Posterior cingulate gyrus (tissue), 11 donors: ENCODE measurements at regions not wholly inside any gene's neighbourhood (a gene's known extent, or its start where the extent isn't known, plus 50 kb on each side); places are given as distances from the start of the nearest gene placed in this dataset.
"Not testable (repeated sequence)": the region's sequence is repeated elsewhere in the genome, so short reads cannot be mapped to it uniquely, and the experiment has no call there.

Experiments used
- DNase-seq, 10 donors: peaks; one replicate each; pipeline versions ENCODE4 v3.0.0 to v3.0.0-alpha.2; 2020 to 2021; ENCODE audit warnings: mixed read lengths in 3 of 10
- intact Hi-C: fragments of 100-400 bp; cut with DNase I; formaldehyde crosslinking; loops from one replicate; pipeline ENCODE4 v1.15.1; 2023

DNA sequence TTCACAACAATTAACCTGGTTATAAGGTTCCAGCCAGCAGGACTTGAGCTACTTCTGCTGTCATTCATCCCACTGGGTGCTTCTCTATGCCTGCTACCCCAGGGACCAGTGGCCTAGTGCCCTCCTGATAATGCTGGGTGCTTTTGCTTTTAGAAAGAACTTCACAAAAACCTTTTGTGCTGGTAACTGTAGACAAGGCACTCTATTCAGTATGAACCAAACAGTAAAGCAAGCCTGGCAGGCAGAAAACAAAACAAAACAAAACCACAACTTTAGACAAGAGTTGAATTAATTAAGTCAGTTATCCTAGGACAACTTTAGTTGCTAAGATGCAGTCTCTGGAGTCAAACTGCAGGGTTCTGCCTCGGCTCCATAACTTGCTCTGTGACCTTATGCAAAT lies 61.9 kb upstream of the ADGRL2 start:
- intact Hi-C loops, result no loop called here
- DNase-seq, result no peak

DNA sequence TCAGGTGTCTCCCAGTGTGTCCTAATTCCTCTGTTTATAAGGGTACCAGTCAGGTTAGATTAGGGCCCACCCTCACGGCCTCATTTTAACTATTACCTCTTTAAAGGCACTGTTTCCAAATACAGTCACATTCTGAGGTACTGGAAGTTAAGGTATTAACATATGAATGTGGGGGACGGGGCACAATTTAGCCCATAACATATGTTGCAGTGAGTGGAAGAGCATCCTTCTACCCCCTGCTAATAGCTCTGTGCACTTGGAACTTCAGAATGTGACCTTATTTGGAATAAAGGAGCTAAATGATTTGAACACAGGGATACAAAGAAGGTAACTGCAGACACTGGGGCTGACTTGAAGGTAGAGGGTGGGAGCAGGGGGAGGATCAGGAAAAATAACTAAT lies 67.3 kb upstream of the ADGRL2 start:
- no peak for DNase-seq
- intact Hi-C loops, result no loop called here

DNA sequence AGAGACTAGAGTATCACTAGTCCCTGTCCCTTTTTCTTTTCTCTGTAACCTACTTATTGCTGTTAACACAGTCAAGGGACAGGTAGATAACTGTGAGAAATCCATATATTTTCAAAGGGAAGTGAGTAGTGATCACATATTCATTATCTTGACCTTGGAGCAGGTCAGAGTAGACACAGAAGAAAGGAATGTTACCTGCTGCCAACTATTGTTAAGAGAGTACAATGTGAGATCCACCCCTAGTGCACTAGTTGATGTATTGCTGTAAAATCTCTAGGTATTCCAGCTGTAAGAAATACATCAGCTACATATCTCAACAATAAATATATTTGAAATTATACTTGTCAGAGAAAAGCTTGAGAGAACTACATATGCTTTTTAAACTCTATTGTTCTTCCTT lies 68.7 kb upstream of the ADGRL2 start:
- no peak for DNase-seq
- intact Hi-C loops, result no loop called here

DNA sequence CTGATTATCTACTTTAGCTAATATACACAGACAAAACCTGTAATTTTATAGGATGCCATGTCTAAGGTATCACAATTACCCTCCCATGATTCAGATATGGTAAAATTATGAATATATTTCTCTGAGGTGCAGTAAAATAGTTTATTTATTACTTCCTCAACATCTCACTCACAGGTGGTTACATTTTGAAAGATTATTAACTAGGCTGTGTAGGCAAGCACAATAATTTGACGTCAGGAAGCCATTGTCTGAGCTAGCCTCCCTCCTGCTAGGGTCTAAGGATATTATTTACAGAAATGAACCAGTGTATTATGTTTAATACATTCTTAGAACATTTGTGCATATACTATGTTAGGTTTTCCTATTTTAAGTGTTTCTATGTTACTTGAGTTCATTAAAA lies 69.9 kb upstream of the ADGRL2 start:
- DNase-seq, result no peak
- intact Hi-C loops, result no loop called here

DNA sequence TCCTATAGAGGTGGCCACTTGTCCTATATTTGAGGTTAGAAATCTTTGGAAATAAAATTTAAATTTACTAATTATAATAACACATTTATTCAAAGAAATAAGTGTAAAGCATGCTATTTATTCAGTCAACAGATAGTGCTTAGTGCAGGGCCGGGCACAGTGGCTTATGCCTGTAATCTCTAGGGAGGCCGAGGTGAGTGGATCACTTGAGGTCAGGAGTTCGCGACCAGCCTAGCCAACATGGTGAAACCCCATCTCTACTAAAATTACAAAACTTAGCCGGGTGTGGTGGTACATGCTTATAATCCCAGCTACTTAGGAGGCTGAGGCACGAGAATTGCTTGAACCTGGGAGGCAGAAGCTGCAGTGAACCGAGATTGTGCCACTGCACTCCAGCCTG lies 70.4 kb upstream of the ADGRL2 start:
- intact Hi-C loops, DNase-seq: not testable (repeated sequence)

DNA sequence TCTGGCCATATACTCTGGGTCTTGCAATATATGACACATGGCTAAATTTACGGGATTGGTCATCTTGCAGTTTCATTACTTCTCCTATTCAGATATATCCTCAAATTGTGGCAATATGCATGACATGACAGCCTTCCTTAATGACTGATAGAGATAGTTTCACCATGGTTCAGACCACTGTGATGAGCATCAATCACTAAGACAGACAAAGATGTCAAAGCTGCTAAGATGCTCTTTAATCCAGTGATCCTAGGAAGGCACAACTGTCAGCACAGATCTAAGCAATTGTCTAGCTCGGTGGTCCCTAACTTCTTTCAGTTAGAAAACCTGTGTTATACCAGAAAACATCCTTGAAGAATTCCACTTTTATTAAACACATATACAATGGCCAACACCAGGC lies 70.9 kb upstream of the ADGRL2 start:
- DNase-seq, result no peak
- intact Hi-C loops, result no loop called here

DNA sequence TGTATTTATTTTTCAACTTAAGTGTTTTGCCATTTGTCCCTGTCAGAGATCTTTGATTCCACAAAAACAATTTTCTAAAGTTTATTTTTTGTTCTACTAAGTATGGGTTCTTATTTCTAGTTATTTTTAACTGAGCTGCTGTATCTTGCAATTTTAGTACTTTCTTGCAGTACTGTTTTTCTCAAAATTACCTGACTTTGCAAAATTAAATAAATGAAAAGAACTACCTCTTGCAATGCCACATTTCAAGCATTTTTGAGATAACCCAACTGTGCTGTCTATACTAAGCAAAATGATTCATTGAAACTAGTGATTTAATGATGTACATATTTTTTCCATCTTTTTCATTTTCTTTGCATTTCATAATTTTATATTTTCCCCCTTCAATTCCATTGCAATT lies 71.5 kb upstream of the ADGRL2 start:
- no peak for DNase-seq
- intact Hi-C loops, result no loop called here

DNA sequence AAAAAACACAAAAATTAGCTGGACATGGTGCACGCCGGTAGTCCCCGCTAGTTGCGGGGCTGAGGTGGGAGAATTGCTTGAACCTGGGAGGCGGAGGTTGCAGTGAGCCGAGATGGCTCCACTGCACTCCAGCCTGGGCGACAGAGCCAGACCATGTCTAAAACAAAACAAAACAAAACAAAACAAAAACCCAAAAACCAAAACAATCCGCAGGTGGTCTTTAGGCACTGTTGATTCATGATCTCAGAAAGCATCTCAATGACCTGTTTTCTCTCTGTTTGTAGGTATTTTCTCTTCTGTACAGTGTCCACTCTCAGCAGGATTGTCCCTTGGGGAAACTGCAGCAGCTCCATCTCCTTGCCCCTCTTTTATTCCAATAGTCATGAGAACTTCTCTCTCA lies 74.9 kb upstream of the ADGRL2 start:
- intact Hi-C loops, result no loop called here

DNA sequence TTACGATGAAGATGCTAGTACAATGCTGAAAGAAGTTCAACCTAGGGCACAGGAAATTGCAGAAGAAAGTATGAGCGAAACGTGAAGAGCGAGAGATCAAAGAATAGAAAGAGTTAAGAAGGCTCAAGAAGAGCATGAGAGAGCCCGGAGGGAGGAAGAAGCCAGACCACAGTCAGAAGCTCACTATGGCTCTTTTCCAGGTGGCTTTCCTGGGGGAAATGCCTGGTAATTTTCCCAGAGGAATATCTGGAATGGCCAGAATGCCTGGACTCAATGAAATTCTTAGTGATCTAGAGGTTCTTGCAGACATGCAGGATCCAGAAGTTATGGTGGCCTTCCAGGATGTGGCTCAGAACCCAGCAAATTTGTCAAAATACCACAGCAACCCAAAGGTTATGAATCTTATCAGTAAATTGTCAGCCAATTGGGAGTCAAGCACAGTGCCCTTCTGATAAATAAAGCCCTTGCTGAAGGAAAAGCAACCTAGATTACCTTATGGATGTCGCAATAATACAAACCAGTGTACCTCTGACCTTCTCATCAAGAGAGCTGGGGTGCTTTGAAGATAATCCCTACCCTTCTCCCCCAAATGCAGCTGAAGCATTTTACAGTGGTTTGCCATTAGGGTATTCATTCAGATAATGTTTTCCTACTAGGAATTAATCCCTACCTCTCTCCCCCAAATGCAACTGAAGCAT lies 78.0 kb upstream of the ADGRL2 start:
- DNase-seq, intact Hi-C loops: not testable (repeated sequence)

More for the DNA sequence above, 74.9 kb upstream of the ADGRL2 start:
- DNase-seq, result no peak

DNA sequence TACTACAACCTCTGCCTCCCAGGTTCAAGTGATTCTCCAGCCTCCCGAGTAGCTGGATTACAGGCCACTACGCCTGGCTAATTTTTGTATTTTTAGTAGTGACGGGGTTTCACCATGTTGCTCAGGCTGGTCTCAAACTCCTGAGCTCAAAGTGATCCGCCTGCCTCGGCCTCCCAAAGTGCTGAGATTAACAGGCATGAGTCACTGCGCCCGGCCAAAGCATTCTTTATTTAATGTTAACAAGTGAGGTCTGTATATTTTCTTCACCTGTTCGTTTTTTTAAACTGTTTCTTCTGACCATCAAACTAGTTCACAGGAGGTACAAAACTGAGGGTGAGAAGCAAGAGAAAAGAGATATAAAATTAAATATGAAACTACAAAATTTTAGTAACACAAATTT lies 80.5 kb upstream of the ADGRL2 start:
- DNase-seq, result not testable (repeated sequence)

DNA sequence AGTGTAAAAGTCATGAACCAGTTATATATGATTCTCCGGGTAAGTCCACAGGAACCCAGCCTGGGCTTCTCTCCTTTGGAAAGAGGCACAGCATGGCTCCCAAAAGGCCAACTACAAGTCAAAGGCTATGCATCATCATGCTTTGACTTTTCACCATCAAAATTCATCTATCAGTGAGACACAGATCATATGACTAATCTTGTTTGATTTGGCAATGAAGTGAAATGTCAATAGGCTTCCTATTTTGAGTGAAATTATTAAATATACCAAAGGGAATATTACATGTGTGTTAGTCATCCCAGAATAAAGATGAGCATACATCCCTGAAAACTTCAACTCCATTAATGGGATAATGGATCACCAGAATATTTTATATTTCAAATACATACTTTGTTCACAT lies 83.5 kb upstream of the ADGRL2 start:
- intact Hi-C loops, result no loop called here
- no peak for DNase-seq

More for the DNA sequence above, 80.5 kb upstream of the ADGRL2 start:
- intact Hi-C loops, result not testable (repeated sequence)

DNA sequence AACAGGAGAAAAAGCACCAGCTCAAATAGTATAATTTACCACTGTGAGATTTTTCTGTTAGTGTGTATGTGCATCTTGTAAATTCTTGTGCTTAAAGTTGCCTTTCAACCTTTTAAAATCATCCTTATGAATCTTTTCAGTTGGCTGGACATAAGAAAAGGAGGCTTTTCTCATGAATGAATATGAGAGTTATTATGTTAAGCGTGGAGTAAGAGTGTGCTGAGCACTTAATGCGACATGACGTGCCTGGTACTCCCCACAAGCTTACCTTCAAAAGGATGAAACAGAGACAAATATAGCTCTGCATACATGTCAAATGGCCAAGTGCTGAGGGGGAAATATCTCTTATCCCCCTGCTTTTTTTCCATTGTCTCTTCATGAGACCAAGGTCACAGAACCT lies 85.3 kb upstream of the ADGRL2 start:
- no peak for DNase-seq
- intact Hi-C loops, result no loop called here

DNA sequence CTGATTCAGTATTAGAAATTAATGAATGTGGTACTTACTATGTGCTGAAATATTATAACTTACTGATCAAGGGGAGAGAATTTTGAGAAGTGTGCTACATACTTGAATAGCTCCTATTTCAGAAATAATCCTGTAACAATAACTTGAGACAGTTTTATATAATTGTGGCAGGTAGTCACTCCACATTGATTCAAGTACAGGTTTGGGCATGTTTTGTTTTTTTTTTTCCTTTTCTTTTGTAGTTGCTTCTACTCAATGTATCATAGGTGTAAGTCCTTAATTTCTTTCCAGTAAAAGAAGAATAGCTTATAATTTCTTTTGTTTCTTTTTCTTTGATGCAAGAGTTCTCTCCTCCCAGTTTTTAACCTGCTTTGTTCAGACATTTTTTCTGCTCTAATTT lies 86.1 kb upstream of the ADGRL2 start:
- no peak for DNase-seq
- intact Hi-C loops, result no loop called here

DNA sequence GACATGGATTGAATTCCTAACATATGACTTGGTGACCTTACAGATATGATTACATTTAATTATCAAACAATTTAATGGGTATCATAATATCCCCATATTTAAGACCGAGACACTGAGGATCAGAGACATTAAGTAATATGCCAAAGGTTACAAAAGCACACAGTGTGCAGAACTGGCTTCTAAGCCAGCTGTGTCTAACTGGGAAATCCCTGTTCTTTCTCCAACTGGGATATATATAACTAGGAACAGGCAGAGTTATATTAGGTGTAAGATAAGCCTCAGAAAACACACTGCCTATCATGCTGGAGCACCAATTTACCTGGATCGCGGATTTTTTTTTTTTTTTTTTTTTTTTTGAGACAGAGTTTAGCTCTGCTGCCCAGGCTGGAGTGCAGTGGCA lies 88.3 kb upstream of the ADGRL2 start:
- no peak for DNase-seq
- intact Hi-C loops, result no loop called here

DNA sequence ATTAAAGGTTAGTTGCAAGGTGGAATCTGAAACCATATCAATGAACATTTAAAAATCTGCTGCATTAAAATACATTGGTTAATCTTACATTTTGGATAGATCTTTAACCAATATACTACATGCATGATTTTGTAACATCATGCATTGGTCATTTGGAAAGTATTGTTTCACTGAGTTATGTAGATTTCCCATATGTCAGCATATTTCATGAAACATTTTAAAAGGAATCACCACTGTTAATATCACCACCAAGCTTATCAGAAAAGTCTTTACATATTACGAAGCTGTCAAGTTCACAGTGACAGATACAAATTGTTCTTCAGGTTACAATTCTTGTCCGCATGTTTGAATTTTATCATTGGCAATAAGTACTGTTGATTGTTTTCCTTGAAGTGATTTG lies 89.9 kb upstream of the ADGRL2 start:
- intact Hi-C loops, result no loop called here
- no peak for DNase-seq

DNA sequence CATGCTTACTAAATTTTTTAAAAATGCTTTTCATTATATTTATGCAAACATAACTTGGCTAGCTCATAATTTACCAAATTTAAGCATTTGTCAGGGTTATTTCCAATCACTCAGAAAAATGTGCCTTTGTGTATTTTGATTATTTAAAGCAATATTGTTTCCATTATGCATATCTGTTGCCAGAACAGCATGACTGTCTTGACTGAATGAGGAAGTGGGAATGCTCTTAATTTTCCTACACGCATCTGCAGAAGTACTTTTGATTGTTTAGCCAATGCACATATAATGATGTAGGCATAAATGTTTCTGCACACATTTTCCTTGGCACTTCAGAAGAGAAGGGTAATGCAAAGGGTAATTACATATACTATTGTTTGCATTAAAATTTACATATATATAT lies 92.5 kb upstream of the ADGRL2 start:
- intact Hi-C loops, result no loop called here
- no peak for DNase-seq

DNA sequence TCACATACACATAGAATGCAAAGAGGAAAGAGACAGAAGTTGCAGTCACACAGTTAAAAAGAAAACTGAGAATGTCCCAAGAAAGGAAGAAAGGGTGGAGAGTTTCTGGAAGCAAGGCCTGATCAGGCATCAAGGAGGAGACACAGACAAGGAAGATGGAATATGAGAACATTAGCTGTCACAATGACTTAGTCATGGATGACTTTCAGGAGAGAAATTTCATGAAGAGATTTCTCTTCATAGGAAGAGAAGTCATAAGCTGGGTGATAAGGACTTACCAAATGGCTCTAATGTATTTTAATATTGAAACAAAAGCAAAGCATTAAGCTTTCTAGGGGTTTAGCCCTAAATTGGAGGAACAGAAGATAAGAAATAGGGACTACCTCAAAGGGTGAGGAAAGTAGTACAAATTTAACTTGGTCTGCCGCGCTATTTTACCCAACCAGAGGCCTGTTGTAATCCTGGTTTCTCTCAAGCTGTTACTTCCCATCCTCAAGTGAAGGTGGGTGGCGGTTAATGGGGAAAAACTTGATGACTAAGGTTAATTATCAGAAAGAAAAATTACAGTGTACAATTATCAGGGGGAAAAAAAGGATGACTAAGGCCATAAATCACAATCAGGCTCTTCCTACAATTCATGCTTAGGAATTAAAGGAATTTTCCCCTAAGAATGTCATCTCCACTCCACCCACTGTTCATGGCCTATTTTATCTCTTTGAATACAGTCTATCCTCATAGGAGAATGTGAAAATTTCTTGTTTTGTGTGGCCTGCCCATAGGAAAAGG lies 93.9 kb upstream of the ADGRL2 start:
- DNase-seq, result no peak
- intact Hi-C loops, result no loop called here

DNA sequence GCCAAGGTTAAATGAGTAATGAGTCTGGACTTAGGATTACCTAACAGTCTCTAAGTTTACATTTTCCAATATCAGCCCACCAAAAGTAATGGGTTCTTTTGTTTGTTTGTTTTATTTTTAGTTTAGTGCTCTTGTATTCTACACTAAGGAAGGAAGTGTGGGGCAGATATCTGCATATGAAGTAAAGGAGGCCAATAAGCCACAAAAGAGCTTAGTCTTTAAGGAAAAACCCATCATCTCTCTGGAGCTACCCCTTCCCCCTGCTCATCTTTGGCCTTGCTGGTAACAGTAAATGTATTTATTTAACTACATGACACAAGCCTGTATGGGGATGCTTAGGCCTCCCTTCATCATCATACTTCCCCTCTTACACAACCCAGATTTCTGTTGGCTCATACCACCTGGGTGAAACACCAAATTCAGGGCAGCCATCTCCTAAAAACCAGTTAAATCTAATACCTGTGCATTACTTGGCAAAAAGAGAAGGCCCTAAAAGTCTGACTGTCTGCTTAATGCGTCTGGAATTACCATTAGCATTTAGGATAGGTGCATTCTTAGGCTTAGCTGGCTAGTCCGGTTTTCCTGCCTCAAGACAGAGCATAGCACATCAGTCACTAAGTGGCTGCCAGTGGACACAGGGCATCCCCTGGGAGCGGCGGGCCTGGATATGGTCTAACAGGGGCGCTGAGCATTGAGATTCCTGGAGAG lies 96.8 kb upstream of the ADGRL2 start:
- intact Hi-C loops, result no loop called here
- DNase-seq, result no peak

DNA sequence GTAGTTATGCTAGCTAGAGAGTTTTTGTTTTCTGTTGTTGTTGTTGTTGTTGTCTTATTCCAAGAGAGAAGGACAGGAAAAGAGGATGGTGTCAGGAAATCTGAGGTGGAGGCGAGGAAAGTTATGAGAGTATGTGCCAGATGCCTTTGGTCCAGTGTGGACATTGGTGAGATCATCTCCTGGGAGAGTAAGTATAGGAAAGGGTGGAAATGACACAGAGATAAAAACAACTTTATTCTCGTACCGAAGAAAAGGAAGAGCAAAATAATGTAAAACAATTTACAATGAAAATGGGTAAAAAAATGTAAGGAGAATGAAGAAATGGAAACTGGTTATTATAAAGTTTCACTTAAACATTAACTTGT lies 97.4 kb upstream of the ADGRL2 start:
- intact Hi-C loops, result no loop called here
- no peak for DNase-seq

DNA sequence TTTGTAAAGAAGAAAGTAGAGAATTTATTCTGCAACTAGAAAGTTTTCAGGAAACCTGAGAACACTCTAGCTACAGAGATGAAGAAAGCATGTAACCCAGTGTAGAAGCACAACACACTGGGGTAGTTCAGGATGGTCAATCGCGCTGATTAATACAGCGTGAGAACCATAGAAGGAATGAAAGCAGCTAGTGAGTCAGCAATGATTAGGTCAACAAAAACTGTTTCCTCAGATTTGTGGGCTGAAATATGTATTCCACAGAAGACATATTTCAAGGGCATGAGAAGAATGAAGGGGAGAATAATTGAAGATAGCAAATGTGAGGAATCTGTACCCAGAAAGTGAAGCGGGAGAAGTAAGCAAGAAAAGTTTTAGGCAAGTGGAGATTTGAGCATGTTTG lies 97.8 kb upstream of the ADGRL2 start:
- no peak for DNase-seq
- intact Hi-C loops, result no loop called here

DNA sequence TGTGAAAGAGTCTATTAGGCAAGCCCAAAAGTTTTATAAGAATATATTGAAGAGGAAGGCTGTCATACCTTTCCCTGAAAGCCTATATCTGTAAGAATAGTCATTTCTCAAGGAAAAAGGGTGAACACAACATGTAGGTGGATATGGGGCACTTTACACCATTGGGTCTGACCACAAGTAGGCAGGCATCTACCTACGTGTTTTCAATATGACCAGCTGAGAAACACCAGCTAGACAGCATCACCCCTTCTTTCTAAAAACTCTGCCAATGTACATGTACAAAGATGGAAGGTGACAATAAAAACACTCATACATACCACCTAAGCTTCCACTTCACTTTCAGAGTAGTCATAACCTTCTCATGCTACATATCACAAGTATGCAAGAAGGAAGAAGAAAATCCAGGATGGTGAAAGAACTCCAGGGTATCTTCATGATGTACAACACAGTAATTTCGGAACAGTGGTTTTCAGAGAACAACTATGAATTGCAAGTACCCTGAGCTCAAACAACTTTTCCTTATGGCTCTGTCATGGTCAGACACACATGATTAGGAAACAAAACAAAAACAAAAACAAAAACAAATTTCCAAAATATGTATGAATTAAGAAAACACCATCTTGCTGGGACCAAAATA lies 98.5 kb upstream of the ADGRL2 start:
- DNase-seq, result no peak
- intact Hi-C loops, result no loop called here
